Loucy (cell line): ENCODE measurements at regions not wholly inside any gene's neighbourhood (a gene's known extent, or its start where the extent isn't known, plus 50 kb on each side); places are given as distances from the start of the nearest gene placed in this dataset.

Source experiments
- H2AFZ ChIP-seq: fragments of 200-600 bp; sonication (generic); 2 replicates; pipeline ENCODE4 v1.6.0; 2016; ENCODE audit warnings: antibody characterized with exemption, mild to moderate bottlenecking, low read length, moderate library complexity
- H3F3A ChIP-seq: fragments of 200-600 bp; 2 replicates; pipeline ENCODE4 v1.6.0; 2016; ENCODE audit warnings: antibody characterized with exemption, low read depth, mild to moderate bottlenecking
- H3K27me3 ChIP-seq: fragments of 200-600 bp; sonication (generic); 2 replicates; pipeline ENCODE4 v1.6.1; 2014; ENCODE audit warnings: low read length, mild to moderate bottlenecking; ENCODE audit not compliant: insufficient read depth, poor library complexity, severe bottlenecking
- H3K36me3 ChIP-seq: fragments of 200-600 bp; sonication (generic); 2 replicates; pipeline ENCODE4 v1.6.1; 2016; ENCODE audit warnings: low read length; ENCODE audit not compliant: insufficient read depth
- H3K4me1 ChIP-seq: fragments of 200-600 bp; sonication (generic); 2 replicates; pipeline ENCODE4 v1.5.1; 2014; ENCODE audit warnings: low read length, mild to moderate bottlenecking; ENCODE audit not compliant: insufficient read depth, poor library complexity, severe bottlenecking
- H3K4me2 ChIP-seq: fragments of 200-600 bp; sonication (generic); 2 replicates; pipeline ENCODE4 v1.6.0; 2014; ENCODE audit warnings: antibody characterized with exemption, low read length, low read depth, mild to moderate bottlenecking; ENCODE audit not compliant: poor library complexity, severe bottlenecking
- H3K4me3 ChIP-seq: fragments of 200-600 bp; sonication (generic); 2 replicates; pipeline ENCODE4 v1.5.1; 2014; ENCODE audit warnings: low read length, mild to moderate bottlenecking, mixed read lengths; ENCODE audit not compliant: poor library complexity, severe bottlenecking
- H3K79me2 ChIP-seq: fragments of 200-600 bp; sonication (generic); 2 replicates; pipeline ENCODE4 v1.6.1; 2014; ENCODE audit warnings: low read length; ENCODE audit not compliant: insufficient read depth
- H3K9ac ChIP-seq: fragments of 200-600 bp; sonication (generic); 2 replicates; pipeline ENCODE4 v1.6.0; 2014; ENCODE audit warnings: mild to moderate bottlenecking, low read depth, low read length, moderate library complexity; ENCODE audit not compliant: poor library complexity, severe bottlenecking
- H3K9me2 ChIP-seq: fragments of 200-600 bp; sonication (generic); replicated peaks from 2 replicates; pipeline ENCODE4 v1.6.1; 2016; ENCODE audit warnings: low read depth, low read length, mixed read lengths
- H3K9me3 ChIP-seq: fragments of 200-600 bp; sonication (generic); 2 replicates; pipeline ENCODE4 v1.6.1; 2014; ENCODE audit warnings: mild to moderate bottlenecking, antibody characterized with exemption, low read length, low read depth; ENCODE audit not compliant: insufficient read depth
- H4K20me1 ChIP-seq: fragments of 200-600 bp; sonication (generic); 2 replicates; pipeline ENCODE4 v1.6.0; 2014; ENCODE audit warnings: antibody characterized with exemption, low read length, mild to moderate bottlenecking; ENCODE audit not compliant: insufficient read depth, poor library complexity, severe bottlenecking
- EZH2phosphoT487 ChIP-seq: fragments of 200-600 bp; IDR thresholded peaks from 2 replicates; pipeline ENCODE4 v1.6.1; 2018; ENCODE audit warnings: antibody characterized with exemption, mild to moderate bottlenecking, moderate library complexity, borderline replicate concordance
- TF ChIP-seq, protein P1 (sequence below): fragments of 200-600 bp; sonication (generic); conservative IDR thresholded peaks from 2 replicates; pipeline ENCODE4 v1.5.1; 2014; ENCODE audit warnings: mild to moderate bottlenecking, antibody characterized with exemption, low read length

GRCh38 chr2:60092781-60093180, 460.7 kb downstream of the BCL11A start:
- H3K4me2 ChIP-seq = no peak overlapping the region
- no peaks in the 10 kb centered on the region for H3K27me3 ChIP-seq
- H2AFZ ChIP-seq = no peak overlapping the region
- H3K4me1 ChIP-seq = no peaks in the 10 kb centered on the region
- H3K9me3 ChIP-seq = no peaks in the 10 kb centered on the region
- no peaks in the 10 kb centered on the region for H3K9me2 ChIP-seq
- H3K79me2 ChIP-seq = no peaks in the 10 kb centered on the region
- TF ChIP-seq, protein P1, sequence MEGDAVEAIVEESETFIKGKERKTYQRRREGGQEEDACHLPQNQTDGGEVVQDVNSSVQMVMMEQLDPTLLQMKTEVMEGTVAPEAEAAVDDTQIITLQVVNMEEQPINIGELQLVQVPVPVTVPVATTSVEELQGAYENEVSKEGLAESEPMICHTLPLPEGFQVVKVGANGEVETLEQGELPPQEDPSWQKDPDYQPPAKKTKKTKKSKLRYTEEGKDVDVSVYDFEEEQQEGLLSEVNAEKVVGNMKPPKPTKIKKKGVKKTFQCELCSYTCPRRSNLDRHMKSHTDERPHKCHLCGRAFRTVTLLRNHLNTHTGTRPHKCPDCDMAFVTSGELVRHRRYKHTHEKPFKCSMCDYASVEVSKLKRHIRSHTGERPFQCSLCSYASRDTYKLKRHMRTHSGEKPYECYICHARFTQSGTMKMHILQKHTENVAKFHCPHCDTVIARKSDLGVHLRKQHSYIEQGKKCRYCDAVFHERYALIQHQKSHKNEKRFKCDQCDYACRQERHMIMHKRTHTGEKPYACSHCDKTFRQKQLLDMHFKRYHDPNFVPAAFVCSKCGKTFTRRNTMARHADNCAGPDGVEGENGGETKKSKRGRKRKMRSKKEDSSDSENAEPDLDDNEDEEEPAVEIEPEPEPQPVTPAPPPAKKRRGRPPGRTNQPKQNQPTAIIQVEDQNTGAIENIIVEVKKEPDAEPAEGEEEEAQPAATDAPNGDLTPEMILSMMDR = no peak
- TF ChIP-seq EZH2phosphoT487 = no peak
- no peaks in the 10 kb centered on the region for H4K20me1 ChIP-seq
- no peaks in the 10 kb centered on the region for H3F3A ChIP-seq
- H3K36me3 ChIP-seq = no peaks in the 10 kb centered on the region
- H3K9ac ChIP-seq = no peak overlapping the region
- no peak overlapping the region for H3K4me3 ChIP-seq

- no peak for TF ChIP-seq EZH2phosphoT487
- TF ChIP-seq, protein P1 = no peak
- Histone ChIP-seq H3K27me3 (no peaks in the 10 kb centered on the region), H3K36me3 (no peaks in the 10 kb centered on the region)
These were observed 461.6 kb downstream of the BCL11A start for GRCh38 chr2:60091894-60092293.

DNA sequence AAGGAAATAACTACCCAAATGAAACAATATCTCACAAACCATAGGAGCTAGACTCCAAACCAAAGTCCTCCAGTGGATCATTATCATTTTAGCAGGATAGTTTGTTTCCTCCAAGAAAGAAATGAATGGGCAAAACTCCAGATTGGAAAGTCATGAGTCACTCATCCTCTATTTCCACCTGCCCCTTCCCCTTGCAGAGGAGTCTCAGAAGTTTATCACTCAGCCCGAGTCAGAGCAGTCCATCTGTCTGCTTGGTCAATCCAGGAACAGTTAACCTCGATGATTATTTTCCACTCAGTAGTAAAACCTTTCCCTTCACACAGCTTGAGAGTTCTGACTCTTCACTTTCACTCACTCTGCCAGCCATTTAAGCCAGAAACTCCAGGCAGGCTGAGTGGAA, 462.2 kb downstream of the BCL11A start:
- TF ChIP-seq, protein P1 = no peak
- TF ChIP-seq EZH2phosphoT487 = no peak
- Histone ChIP-seq H3K4me2 (no peak overlapping the region), H3K4me1 (no peaks in the 10 kb centered on the region), H3K27me3 (no peaks in the 10 kb centered on the region), H4K20me1 (no peaks in the 10 kb centered on the region), H3K9me2 (no peaks in the 10 kb centered on the region), H2AFZ (no peak overlapping the region), H3F3A (no peaks in the 10 kb centered on the region), H3K36me3 (no peaks in the 10 kb centered on the region), H3K9ac (no peak overlapping the region), H3K9me3 (no peaks in the 10 kb centered on the region), H3K79me2 (no peaks in the 10 kb centered on the region), H3K4me3 (no peak overlapping the region)

More at GRCh38 chr2:60091894-60092293, 461.6 kb downstream of the BCL11A start:
- Histone ChIP-seq H2AFZ (no peak overlapping the region), H3K4me2 (no peak overlapping the region), H3K4me3 (no peak overlapping the region), H3K4me1 (no peaks in the 10 kb centered on the region), H3K79me2 (no peaks in the 10 kb centered on the region), H3F3A (no peaks in the 10 kb centered on the region), H3K9me2 (no peaks in the 10 kb centered on the region), H3K9me3 (no peaks in the 10 kb centered on the region), H4K20me1 (no peaks in the 10 kb centered on the region), H3K9ac (no peak overlapping the region)
